Islet of Langerhans (tissue), 1 donor: ENCODE measurements at regions not wholly inside any gene's neighbourhood (a gene's known extent, or its start where the extent isn't known, plus 50 kb on each side); places are given as distances from the start of the nearest gene placed in this dataset.
"Not testable (repeated sequence)": the region's sequence is repeated elsewhere in the genome, so short reads cannot be mapped to it uniquely, and the experiment has no call there.

Experiments used
- FAIRE-seq: peaks from one replicate; lab custom pipeline; 2011; peaks lifted over from hg19 to GRCh38; lab: Jason Lieb, UNC

- no peak for FAIRE-seq
These were observed 207.7 kb upstream of the ZSWIM2 start for GRCh38 chr2:187056416-187057334.

- no peak for FAIRE-seq
These were observed 206.5 kb upstream of the ZSWIM2 start for GRCh38 chr2:187055463-187055862.

GRCh38 chr2:187054501-187055319 lies 205.7 kb upstream of the ZSWIM2 start:
- no peak for FAIRE-seq

GRCh38 chr2:187051350-187051749 lies 202.4 kb upstream of the ZSWIM2 start:
- no peak for FAIRE-seq

GRCh38 chr2:187050409-187050998 lies 201.5 kb upstream of the ZSWIM2 start:
- FAIRE-seq = no peak

- FAIRE-seq = no peak
These were observed 188.3 kb upstream of the ZSWIM2 start for GRCh38 chr2:187037310-187037709.

- FAIRE-seq = no peak
These were observed 185.5 kb upstream of the ZSWIM2 start for GRCh38 chr2:187034434-187034833.

- no peak for FAIRE-seq
These were observed 175.8 kb upstream of the ZSWIM2 start for GRCh38 chr2:187024739-187025138.

GRCh38 chr2:187023996-187024395 lies 175.0 kb upstream of the ZSWIM2 start:
- FAIRE-seq = not testable (repeated sequence)

- FAIRE-seq = no peak
These were observed 168.5 kb upstream of the ZSWIM2 start for GRCh38 chr2:187017438-187017837.

GRCh38 chr2:187013058-187013457 lies 164.1 kb upstream of the ZSWIM2 start:
- FAIRE-seq = no peak

- FAIRE-seq = no peak
These were observed 162.3 kb upstream of the ZSWIM2 start for GRCh38 chr2:187011206-187011832.

- FAIRE-seq = no peak
These were observed 160.7 kb upstream of the ZSWIM2 start for GRCh38 chr2:187009483-187010239.

GRCh38 chr2:187008111-187008510 lies 159.1 kb upstream of the ZSWIM2 start:
- FAIRE-seq = no peak

- FAIRE-seq = no peak
These were observed 154.6 kb upstream of the ZSWIM2 start for GRCh38 chr2:187003611-187004010.

GRCh38 chr2:187003038-187003554 lies 154.1 kb upstream of the ZSWIM2 start:
- no peak for FAIRE-seq

- no peak for FAIRE-seq
These were observed 153.3 kb upstream of the ZSWIM2 start for GRCh38 chr2:187002242-187002641.

GRCh38 chr2:187001248-187001647 lies 152.3 kb upstream of the ZSWIM2 start:
- no peak for FAIRE-seq

- FAIRE-seq = no peak
These were observed 146.1 kb upstream of the ZSWIM2 start for GRCh38 chr2:186995092-186995491.

GRCh38 chr2:186992597-186992996 lies 143.6 kb upstream of the ZSWIM2 start:
- FAIRE-seq = no peak

GRCh38 chr2:186991766-186992417 lies 142.9 kb upstream of the ZSWIM2 start:
- no peak for FAIRE-seq
